COLO829 (cell line): ENCODE measurements at regions not wholly inside any gene's neighbourhood (a gene's known extent, or its start where the extent isn't known, plus 50 kb on each side); places are given as distances from the start of the nearest gene placed in this dataset.

Experiments used
- DNase-seq: peaks from one replicate; pipeline ENCODE4 v3.0.0; 2012; ENCODE audit warnings: low spot score

- DNase-seq = peak; percentile 36
These were observed 94.7 kb upstream of the DIPK2B start for GRCh38 chrX:45295259-45295986.

GRCh38 chrX:45274576-45274975, 73.9 kb upstream of the DIPK2B start:
- no peak for DNase-seq

GRCh38 chrX:45267007-45267406, 66.3 kb upstream of the DIPK2B start:
- DNase-seq = no peak

GRCh38 chrX:45266456-45266855, 65.8 kb upstream of the DIPK2B start:
- no peak for DNase-seq

GRCh38 chrX:45264865-45265264, 64.2 kb upstream of the DIPK2B start:
- DNase-seq = no peak

- DNase-seq = no peak
These were observed 60.8 kb upstream of the DIPK2B start for GRCh38 chrX:45261471-45261870.

GRCh38 chrX:45261005-45261404, 60.3 kb upstream of the DIPK2B start:
- DNase-seq = no peak

GRCh38 chrX:45258731-45259402, 58.2 kb upstream of the DIPK2B start:
- no peak for DNase-seq
